22Rv1 (cell line): ENCODE measurements at regions not wholly inside any gene's neighbourhood (a gene's known extent, or its start where the extent isn't known, plus 50 kb on each side); places are given as distances from the start of the nearest gene placed in this dataset.

Experiments
- H3K27ac ChIP-seq: fragments of 450-650 bp; 2 replicates; pipeline ENCODE4 v1.5.1; 2017
- ZFX ChIP-seq: fragments of 450-650 bp; IDR thresholded peaks from 2 replicates; pipeline ENCODE4 v1.6.1; 2017; ENCODE audit warnings: antibody characterized with exemption, borderline replicate concordance
- TF ChIP-seq, protein P1 (sequence below): fragments of 450-650 bp; IDR thresholded peaks from 2 replicates; pipeline ENCODE4 v1.5.1; 2017; ENCODE audit warnings: mild to moderate bottlenecking

DNA sequence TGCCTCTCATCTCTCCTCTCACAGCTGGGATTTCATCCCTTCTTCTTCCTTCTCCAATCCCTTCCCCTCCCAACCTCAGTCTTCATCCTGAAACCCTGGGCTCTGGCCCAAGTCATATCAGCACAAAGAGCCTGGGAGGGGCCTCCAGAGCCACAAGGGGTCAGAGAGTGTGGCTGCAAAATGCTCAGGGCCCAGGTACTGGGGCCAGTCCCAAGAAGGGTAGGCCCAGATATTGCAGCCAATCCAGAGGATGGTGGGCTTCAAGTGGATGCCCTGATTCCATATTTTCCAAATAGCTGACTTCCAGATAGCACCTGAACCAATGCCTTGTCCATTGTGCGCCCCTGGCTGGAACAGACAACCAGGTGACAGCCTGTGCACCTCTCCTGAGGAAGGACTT is 193.9 kb downstream of the MED10 start:
- H3K27ac ChIP-seq: no peak overlapping the region
- TF ChIP-seq ZFX: no peak
- TF ChIP-seq, protein P1, sequence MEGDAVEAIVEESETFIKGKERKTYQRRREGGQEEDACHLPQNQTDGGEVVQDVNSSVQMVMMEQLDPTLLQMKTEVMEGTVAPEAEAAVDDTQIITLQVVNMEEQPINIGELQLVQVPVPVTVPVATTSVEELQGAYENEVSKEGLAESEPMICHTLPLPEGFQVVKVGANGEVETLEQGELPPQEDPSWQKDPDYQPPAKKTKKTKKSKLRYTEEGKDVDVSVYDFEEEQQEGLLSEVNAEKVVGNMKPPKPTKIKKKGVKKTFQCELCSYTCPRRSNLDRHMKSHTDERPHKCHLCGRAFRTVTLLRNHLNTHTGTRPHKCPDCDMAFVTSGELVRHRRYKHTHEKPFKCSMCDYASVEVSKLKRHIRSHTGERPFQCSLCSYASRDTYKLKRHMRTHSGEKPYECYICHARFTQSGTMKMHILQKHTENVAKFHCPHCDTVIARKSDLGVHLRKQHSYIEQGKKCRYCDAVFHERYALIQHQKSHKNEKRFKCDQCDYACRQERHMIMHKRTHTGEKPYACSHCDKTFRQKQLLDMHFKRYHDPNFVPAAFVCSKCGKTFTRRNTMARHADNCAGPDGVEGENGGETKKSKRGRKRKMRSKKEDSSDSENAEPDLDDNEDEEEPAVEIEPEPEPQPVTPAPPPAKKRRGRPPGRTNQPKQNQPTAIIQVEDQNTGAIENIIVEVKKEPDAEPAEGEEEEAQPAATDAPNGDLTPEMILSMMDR: no peak

DNA sequence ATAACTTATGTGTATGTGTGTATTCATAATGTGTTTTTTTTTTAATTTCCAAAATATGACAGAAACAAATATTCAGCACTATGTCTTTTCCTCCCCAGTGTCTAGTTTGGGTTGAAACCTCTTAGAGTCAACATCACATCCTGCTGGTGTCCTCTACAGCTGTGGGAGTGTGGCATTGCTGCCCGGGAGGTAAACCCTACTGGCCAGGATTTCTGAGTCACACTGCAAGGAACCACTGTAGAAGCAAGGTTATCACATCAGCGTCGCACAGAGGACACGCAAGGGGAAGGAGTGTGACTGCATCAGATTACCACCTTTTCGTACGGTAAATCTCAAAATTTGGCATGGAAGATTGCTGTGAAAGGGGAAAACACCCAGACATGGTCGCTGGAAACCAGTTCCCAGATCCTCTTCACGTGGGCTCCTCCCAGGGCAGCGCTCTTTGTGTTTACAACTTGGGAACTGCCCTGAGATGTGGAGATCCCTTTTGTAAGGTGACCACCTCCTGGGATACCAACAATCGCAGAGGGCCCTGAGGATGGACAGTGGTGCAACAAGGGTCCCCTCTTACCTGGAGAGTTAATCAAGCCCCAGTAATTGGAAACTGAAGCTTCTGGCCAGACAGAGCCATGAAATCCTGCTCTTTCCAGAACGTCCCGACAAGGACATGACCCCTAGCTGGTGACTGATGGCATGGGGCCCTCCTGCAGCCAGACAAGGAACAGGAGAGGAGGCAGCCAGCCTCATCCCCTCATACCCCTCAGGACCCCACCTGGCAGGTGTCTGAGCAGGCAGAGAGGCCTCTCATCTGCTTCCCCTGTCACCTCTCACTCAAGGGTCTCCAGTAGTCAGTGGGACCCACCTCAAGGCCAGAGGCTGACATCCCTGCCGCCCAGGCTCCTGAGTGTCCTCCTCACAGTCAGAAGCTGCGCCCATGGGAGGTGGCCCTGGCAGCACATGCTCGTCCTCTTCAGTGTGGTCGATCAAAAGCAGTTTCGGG is 194.7 kb downstream of the MED10 start:
- no peak overlapping the region for H3K27ac ChIP-seq
- no peak for TF ChIP-seq ZFX
- TF ChIP-seq, protein P1: no peak

DNA sequence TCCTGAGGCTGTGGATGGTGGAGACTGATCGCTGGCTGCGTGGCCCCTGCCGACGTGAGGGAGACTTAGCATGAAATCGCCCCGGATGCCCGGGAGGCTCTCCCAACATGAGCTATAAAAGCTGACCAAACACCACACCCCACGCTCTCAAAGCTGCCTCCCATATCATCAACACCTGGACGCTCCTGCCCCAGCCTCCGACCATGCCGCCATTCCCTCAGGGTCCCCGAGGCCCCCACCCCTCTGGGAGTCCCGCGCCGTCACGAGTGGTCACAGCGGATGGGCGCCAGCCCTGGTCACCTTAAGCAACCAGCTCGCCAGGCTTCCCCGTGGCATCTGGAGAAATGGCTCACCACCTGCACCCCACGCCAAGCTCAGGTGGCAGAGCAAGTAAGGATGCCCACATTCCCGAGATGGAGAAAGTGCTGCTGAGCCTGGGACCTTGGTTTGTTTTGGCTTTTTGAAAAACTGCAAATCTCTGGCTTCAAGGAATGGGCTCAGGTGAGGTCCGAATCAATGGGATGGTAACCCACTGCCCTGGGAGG is 196.0 kb downstream of the MED10 start:
- TF ChIP-seq, protein P1: no peak
- no peak for TF ChIP-seq ZFX

DNA sequence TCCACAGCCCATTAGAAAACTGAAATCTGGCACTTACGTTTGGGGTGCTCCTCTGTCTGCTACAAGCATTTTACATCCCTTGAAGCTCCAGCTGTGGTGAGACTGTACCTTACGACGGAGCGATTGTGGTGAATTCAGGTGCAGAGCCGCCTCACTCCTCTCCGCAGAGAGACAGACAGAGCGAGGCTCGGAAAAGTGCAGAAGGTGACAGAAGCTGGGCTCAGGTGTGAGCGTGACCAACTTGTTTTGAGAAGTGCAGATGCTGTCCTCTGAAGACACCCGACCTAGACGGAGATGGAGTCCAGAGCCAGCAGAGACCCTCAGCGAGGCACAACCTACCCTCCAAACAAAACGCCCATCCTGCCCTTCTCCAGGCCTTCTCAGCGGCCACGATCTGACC is 196.5 kb downstream of the MED10 start:
- no peak overlapping the region for H3K27ac ChIP-seq
- no peak for TF ChIP-seq ZFX
- TF ChIP-seq, protein P1: no peak

More for the DNA sequence above, 196.0 kb downstream of the MED10 start:
- no peak overlapping the region for H3K27ac ChIP-seq

DNA sequence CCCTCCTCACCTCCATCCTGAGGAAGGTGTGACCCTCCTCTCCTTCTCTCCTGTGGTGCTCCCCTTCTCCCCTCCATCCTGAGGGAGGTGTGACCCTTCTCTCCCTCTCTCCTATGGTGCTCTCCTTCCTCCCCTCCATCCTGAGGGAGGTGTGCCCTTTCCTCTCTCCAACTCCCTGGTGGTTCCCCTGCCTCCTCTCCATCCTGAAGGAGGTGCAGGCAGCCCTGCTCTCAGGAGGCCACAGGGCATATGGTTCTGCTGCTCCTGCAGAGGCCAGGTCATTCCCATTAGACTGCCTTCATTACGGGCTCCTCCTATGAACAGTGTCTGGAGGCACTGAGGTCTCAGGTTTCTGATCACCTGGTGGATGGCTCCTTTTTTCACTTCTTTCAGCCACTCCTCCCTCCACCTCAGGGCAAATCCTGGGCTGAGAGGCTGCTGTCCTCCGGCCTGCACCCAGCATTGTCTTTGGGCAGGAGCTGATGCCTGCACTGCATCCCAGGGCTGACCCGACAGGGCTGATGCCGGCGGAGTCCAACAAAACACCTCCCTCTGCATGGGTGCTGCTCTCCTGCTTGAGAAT is 197.1 kb downstream of the MED10 start:
- no peak for TF ChIP-seq ZFX
- TF ChIP-seq, protein P1: no peak
- H3K27ac ChIP-seq: no peak overlapping the region

DNA sequence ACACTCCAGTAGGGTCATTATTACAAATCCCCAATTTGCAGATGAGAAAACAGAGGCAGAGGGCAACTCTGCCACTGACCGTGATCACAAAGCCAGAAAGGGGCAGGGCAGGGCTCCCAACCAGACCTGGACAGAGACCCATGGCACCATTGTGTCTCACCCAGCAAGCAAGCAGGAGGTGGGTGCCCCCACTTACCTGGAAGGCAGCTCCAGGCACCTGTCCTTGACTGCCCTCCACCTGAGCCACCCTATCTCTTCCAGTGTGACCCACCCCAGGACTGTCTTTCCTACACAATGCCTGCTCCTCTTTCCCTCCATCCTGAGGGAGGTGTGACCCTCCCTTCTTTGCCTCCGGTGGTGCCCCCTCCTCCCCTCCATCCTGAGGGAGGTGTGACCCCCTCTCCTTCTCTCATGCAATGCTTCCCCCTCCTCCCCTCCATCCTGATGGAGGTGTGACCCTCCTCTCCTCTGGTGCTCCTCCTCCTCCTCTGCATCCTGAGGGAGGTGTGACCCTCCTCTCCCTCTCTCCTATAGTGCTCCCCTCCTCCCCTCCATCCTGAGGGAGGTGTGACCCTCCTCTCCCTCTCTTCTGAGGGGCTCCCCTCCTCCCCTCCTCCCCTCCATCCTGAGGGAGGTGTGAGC is 198.0 kb downstream of the MED10 start:
- no peak overlapping the region for H3K27ac ChIP-seq
- TF ChIP-seq, protein P1: no peak
- no peak for TF ChIP-seq ZFX
